ENCODE measurements at regions not wholly inside any gene's neighbourhood (a gene's known extent, or its start where the extent isn't known, plus 50 kb on each side); places are given as distances from the start of the nearest gene placed in this dataset.

DNA sequence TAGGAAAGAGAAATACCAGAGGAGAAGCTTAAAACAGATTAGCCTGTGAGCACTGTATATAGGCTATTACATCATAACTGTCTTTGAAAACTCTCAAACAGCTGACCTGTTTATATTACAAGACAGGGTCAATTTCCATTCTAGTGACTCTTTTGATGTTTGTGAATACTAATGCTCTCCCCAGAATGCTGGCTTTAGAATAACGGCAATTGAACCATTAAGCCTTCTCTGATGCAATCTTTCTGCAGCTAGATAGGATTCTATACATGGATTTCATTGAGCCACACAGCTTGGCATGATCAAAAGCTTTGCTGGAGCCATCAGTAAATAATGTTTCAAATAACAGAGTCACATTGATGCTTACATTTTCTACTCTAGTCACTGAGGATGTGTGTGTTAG is 122.7 kb upstream of the FAT3 start:
- TF ChIP-seq, protein P1, sequence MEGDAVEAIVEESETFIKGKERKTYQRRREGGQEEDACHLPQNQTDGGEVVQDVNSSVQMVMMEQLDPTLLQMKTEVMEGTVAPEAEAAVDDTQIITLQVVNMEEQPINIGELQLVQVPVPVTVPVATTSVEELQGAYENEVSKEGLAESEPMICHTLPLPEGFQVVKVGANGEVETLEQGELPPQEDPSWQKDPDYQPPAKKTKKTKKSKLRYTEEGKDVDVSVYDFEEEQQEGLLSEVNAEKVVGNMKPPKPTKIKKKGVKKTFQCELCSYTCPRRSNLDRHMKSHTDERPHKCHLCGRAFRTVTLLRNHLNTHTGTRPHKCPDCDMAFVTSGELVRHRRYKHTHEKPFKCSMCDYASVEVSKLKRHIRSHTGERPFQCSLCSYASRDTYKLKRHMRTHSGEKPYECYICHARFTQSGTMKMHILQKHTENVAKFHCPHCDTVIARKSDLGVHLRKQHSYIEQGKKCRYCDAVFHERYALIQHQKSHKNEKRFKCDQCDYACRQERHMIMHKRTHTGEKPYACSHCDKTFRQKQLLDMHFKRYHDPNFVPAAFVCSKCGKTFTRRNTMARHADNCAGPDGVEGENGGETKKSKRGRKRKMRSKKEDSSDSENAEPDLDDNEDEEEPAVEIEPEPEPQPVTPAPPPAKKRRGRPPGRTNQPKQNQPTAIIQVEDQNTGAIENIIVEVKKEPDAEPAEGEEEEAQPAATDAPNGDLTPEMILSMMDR (conservative IDR thresholded peaks at IDR 0.05; ENCODE audit: low read depth, low read length) = no peak
- TF ChIP-seq EZH2 (IDR thresholded peaks at IDR 0.05; ENCODE audit: borderline replicate concordance, low read depth, low read length, poor library complexity, severe bottlenecking) = no peak
